GM20000 (cell line): ENCODE measurements at regions not wholly inside any gene's neighbourhood (a gene's known extent, or its start where the extent isn't known, plus 50 kb on each side); places are given as distances from the start of the nearest gene placed in this dataset.

ENCODE experiments used
- DNase-seq: peaks from one replicate; pipeline ENCODE4 v3.0.0; 2012; ENCODE audit warnings: low spot score
- TF ChIP-seq, protein P1 (sequence below): IDR thresholded peaks from 2 replicates; pipeline ENCODE4 v1.5.1; 2012; ENCODE audit warnings: mild to moderate bottlenecking, control low read depth; ENCODE audit errors: extremely low read depth, missing control alignments

DNA sequence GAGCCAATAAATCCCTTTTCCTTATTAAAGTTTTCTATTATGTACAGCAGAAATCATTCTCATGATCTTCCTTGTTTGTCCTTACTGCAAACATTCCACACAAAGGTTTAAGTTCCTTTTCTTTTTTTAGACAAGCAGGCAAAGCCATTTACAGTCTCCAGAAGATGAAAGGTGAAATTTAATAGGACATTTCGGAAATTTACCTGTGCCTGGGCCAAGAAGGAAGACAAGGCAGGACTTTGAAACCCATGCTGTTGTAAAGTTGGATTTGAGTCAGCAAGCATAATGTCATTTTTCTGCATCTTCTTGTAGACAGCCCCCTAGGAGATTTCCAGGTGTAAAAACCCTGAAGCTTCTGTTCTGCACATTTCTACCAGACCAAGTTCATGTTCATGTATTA lies 188.1 kb downstream of the PAPSS1 start:
- TF ChIP-seq, protein P1, sequence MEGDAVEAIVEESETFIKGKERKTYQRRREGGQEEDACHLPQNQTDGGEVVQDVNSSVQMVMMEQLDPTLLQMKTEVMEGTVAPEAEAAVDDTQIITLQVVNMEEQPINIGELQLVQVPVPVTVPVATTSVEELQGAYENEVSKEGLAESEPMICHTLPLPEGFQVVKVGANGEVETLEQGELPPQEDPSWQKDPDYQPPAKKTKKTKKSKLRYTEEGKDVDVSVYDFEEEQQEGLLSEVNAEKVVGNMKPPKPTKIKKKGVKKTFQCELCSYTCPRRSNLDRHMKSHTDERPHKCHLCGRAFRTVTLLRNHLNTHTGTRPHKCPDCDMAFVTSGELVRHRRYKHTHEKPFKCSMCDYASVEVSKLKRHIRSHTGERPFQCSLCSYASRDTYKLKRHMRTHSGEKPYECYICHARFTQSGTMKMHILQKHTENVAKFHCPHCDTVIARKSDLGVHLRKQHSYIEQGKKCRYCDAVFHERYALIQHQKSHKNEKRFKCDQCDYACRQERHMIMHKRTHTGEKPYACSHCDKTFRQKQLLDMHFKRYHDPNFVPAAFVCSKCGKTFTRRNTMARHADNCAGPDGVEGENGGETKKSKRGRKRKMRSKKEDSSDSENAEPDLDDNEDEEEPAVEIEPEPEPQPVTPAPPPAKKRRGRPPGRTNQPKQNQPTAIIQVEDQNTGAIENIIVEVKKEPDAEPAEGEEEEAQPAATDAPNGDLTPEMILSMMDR: no peak
- DNase-seq: no peak

DNA sequence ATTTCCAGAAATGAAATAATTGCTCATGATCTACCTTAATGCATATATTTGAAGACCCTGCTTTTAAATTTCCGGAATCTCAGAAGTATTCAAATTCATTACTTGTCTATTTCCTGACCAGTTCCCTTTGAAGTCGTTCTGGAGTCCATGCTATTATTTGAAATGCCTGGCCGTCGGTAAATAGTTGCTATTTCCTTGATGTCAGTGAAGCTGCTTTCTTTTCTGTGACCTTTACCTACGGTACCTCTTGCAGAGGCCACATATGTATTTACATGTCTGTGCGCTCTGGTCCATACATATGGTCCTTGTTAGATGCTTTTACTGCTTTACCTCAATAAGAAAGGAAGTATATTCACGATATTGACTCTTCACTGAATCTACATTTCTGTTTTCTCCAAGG lies 199.7 kb downstream of the PAPSS1 start:
- TF ChIP-seq, protein P1: no peak

DNA sequence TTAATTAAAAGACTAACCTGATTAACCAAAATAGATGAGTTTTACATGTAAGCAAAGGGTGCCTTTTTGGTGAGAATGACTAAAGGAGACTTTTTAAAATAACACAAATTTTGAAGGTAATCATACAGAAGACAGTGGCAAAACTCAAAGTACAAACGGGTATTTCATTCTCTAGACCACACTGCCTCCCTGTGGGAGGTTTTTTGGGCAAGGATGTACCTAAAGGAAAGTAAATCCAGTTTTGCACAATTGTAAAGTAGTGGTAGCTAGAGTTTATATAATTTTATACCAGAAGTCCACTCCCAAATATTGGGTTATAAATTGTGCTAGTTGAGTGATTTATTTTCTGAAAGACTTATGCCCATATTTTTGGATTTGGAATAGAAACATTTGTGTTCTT lies 201.0 kb downstream of the PAPSS1 start:
- TF ChIP-seq, protein P1: no peak

More for the DNA sequence above, 199.7 kb downstream of the PAPSS1 start:
- no peak for DNase-seq

DNA sequence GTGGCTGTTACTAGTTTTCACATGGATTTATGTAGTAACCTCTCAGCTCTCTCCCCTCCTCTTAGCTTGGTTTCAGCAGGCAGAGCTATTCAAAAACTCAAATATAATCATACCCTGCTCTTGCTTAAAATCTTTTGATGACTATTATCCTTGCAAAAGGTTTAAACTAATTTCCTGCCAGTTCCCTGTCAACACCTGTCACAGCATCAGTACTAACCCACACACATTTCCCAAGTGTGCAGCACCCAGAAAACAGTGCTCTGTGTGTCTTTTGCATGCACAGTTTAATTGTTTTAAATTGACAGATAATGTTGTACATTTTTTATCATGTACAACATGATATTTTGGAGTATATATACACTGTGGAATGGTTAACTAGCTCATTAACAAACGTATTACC lies 202.0 kb downstream of the PAPSS1 start:
- TF ChIP-seq, protein P1: no peak
- no peak for DNase-seq

More for the DNA sequence above, 201.0 kb downstream of the PAPSS1 start:
- DNase-seq: no peak

DNA sequence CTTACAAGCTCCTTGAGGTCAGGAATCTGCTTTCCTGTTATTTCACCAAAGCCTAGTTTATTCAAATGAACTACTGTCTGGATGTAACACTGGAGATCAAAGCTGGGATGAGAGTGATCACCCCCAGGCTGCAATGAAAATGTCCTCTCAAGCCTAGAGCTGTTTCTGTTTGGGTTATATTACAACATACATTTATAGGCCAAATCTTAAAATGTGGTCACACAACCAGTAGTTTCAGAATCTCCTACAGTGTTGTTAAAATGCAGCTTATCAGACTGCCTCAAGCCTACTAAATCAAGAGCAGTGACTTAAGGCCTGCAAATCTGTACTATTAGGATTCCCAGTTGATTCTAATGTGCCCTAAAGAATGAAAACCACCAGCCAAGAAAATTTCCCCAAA lies 207.5 kb downstream of the PAPSS1 start:
- TF ChIP-seq, protein P1: no peak
- DNase-seq: no peak

DNA sequence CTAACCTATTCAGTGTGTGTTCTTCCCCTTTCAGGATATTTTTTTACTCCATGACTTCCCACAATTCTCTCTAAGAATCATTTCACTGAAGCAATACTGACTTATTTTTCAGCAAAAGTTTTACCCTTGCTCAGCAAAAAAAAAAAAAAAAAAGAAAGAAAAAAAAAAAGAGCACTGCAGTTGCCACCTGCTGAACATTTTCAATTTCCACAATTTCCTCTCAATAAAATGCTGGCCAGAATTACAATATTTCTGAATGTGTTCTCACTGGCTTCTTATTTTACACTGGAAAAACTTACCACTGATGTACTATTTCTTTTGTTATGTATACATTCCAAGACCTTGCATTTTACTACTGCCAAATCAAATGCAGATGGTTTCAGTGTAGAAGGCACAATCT lies 210.4 kb downstream of the PAPSS1 start:
- no peak for DNase-seq
- TF ChIP-seq, protein P1: no peak

DNA sequence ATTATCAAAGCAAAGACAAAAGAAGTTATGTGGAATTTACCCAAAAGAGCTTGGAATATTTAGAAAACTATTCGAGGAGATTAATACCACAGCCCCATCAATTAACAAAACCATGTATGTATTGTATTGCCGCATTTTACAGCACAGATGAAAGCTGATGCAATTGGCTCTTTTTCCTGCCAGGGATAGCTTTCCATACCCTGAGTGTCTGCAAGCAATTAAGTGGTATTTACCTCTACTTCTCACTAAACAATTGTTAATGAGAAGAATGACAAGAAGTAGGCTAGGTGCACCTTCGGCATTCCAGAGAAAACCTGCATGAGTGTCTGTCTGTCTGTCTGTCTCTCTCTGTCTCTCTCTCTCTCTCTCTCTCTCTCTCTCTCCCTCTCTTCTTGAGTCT lies 219.5 kb downstream of the PAPSS1 start:
- TF ChIP-seq, protein P1: no peak
- DNase-seq: no peak

DNA sequence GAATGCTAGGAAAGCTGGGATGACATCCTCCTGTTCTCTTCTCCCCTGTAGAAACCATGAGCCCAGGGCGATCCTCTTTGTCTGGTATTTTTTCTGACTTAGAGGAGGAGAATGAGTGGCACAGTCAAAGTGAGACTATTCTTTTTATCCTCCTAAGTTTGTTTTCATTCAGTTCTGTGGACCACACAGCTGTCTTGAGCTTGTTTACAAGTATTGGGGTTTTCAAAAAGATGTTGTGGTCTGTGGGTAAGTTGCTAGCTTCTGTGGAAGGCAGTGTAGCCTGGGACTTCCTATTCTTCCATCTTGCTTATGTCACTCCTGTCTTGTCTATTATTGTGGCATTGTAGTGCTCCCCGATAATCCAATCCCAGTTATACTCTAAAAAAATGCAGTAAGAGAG lies 223.0 kb downstream of the PAPSS1 start:
- TF ChIP-seq, protein P1: no peak
- no peak for DNase-seq
